ENCODE measurements at regions not wholly inside any gene's neighbourhood (a gene's known extent, or its start where the extent isn't known, plus 50 kb on each side); places are given as distances from the start of the nearest gene placed in this dataset.

- TF ChIP-seq POLR2A (IDR thresholded peaks at IDR 0.05; ENCODE audit: low read depth, low read length) = no peak
- no peak for TF ChIP-seq JUNB (IDR thresholded peaks at IDR 0.05)
- TF ChIP-seq, protein P1, sequence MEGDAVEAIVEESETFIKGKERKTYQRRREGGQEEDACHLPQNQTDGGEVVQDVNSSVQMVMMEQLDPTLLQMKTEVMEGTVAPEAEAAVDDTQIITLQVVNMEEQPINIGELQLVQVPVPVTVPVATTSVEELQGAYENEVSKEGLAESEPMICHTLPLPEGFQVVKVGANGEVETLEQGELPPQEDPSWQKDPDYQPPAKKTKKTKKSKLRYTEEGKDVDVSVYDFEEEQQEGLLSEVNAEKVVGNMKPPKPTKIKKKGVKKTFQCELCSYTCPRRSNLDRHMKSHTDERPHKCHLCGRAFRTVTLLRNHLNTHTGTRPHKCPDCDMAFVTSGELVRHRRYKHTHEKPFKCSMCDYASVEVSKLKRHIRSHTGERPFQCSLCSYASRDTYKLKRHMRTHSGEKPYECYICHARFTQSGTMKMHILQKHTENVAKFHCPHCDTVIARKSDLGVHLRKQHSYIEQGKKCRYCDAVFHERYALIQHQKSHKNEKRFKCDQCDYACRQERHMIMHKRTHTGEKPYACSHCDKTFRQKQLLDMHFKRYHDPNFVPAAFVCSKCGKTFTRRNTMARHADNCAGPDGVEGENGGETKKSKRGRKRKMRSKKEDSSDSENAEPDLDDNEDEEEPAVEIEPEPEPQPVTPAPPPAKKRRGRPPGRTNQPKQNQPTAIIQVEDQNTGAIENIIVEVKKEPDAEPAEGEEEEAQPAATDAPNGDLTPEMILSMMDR (IDR thresholded peaks at IDR 0.05 in 2 of 3, conservative IDR thresholded peaks at IDR 0.05 in 1 of 3; ENCODE audit: control insufficient read depth in 2 of 3, extremely low read depth in 1 of 3, insufficient read depth in 1 of 3, low read depth in 3 of 3, low read length in 3 of 3) = no peak
- TF ChIP-seq DPF2 (IDR thresholded peaks at IDR 0.05) = no peak
- no peak for TF ChIP-seq ZBED1 (IDR thresholded peaks at IDR 0.05; ENCODE audit: borderline replicate concordance)
- no peak for TF ChIP-seq BRCA1 (IDR thresholded peaks at IDR 0.05; ENCODE audit: low read depth, low read length)
- no peak for TF ChIP-seq ZNF274 (IDR thresholded peaks at IDR 0.05; ENCODE audit: insufficient read depth, insufficient read length)
Measured at GRCh38 chr16:73503093-73503492, 455.2 kb upstream of the ZFHX3 start.
